ENCODE measurements at regions not wholly inside any gene's neighbourhood (a gene's known extent, or its start where the extent isn't known, plus 50 kb on each side); places are given as distances from the start of the nearest gene placed in this dataset.

DNA sequence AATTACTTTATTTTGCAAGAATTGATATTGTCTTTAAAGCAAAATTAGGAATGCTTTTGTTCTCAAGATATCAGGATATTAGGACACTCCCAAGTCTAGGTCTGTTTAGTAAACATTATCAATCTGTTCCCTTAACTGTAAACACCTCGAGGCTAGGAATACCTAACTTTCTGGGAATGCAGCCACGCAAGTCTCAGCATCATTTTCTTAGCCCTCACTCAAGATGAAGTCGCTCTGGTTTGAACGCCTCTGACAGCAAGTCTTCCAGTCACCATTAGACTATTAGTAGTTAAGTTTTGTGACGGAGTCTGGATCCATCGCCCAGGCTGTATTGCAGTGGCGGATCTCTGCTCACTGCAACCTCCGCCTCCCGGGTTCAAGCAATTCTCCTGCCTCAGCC is 128.0 kb upstream of the MYO3A start:
- TF ChIP-seq, protein P1, sequence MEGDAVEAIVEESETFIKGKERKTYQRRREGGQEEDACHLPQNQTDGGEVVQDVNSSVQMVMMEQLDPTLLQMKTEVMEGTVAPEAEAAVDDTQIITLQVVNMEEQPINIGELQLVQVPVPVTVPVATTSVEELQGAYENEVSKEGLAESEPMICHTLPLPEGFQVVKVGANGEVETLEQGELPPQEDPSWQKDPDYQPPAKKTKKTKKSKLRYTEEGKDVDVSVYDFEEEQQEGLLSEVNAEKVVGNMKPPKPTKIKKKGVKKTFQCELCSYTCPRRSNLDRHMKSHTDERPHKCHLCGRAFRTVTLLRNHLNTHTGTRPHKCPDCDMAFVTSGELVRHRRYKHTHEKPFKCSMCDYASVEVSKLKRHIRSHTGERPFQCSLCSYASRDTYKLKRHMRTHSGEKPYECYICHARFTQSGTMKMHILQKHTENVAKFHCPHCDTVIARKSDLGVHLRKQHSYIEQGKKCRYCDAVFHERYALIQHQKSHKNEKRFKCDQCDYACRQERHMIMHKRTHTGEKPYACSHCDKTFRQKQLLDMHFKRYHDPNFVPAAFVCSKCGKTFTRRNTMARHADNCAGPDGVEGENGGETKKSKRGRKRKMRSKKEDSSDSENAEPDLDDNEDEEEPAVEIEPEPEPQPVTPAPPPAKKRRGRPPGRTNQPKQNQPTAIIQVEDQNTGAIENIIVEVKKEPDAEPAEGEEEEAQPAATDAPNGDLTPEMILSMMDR (IDR thresholded peaks at IDR 0.05): no peak
- TF ChIP-seq ZFX (IDR thresholded peaks at IDR 0.05; ENCODE audit: borderline replicate concordance): no peak

Measured in 22Rv1 (cell line).